A673 (cell line): ENCODE measurements at regions not wholly inside any gene's neighbourhood (a gene's known extent, or its start where the extent isn't known, plus 50 kb on each side); places are given as distances from the start of the nearest gene placed in this dataset.

Source experiments
- BruUV-seq: library from RNA; stranded (reverse); fragments of 400-500 nt; replicated peaks from 2 replicates; lab custom pipeline; 2021; lab: Mats Ljungman, UMichigan
- CTCF ChIA-PET: fragments of 300-600 bp; sonication (Branson Sonifier 250); formaldehyde crosslinking; loops from one replicate; lab custom pipeline; 2022; ENCODE audit warnings: antibody characterized with exemption; lab: Charles Lee
- POLR2A ChIA-PET: fragments of 300-600 bp; sonication (Branson Sonifier 250); formaldehyde crosslinking; loops from one replicate; lab custom pipeline; 2022; ENCODE audit warnings: antibody characterized with exemption; ENCODE audit not compliant: low non-redundant PET; lab: Charles Lee
- DNase-seq: peaks from one replicate; pipeline ENCODE4 v3.0.0-alpha.2; 2015; ENCODE audit warnings: low spot score
- H3K27ac ChIP-seq: fragments of 200-600 bp; sonication (generic); 2 replicates; pipeline ENCODE4 v1.5.1; 2016; ENCODE audit warnings: mixed run types, low read depth, mild to moderate bottlenecking, mixed read lengths, antibody characterized with exemption, low read length; ENCODE audit not compliant: poor library complexity, severe bottlenecking
- H3K27me3 ChIP-seq: fragments of 200-600 bp; sonication (generic); replicated peaks from 2 replicates; pipeline ENCODE4 v1.6.1; 2017; ENCODE audit warnings: mixed run types, low read depth, mild to moderate bottlenecking, mixed read lengths, antibody characterized with exemption, low read length; ENCODE audit not compliant: insufficient read depth, poor library complexity
- H3K36me3 ChIP-seq: fragments of 200-600 bp; sonication (generic); 2 replicates; pipeline ENCODE4 v1.6.1; 2016; ENCODE audit warnings: mixed run types, mild to moderate bottlenecking, mixed read lengths, antibody characterized with exemption, low read length; ENCODE audit not compliant: insufficient read depth, poor library complexity, severe bottlenecking
- H3K4me1 ChIP-seq: fragments of 200-600 bp; sonication (generic); 2 replicates; pipeline ENCODE4 v1.6.1; 2017; ENCODE audit warnings: mixed run types, mild to moderate bottlenecking, mixed read lengths, antibody characterized with exemption, low read length; ENCODE audit not compliant: insufficient read depth, poor library complexity, severe bottlenecking
- H3K4me3 ChIP-seq: fragments of 200-600 bp; sonication (generic); 2 replicates; pipeline ENCODE4 v1.5.1; 2016; ENCODE audit warnings: low read depth, mixed run types, mild to moderate bottlenecking, mixed read lengths, low read length; ENCODE audit not compliant: poor library complexity, severe bottlenecking
- H3K9me3 ChIP-seq: fragments of 200-600 bp; sonication (generic); 2 replicates; pipeline ENCODE4 v1.6.1; 2016; ENCODE audit warnings: mixed run types, low read depth, mild to moderate bottlenecking, mixed read lengths, antibody characterized with exemption, low read length; ENCODE audit not compliant: poor library complexity, severe bottlenecking
- CTCF ChIP-seq: fragments of 300-800, 200-600 bp; sonication (generic); conservative IDR thresholded peaks from 2 replicates; pipeline ENCODE4 v1.5.1; 2017; ENCODE audit warnings: low read depth, mild to moderate bottlenecking, antibody characterized with exemption, low read length, moderate library complexity, mixed read lengths
- EZH2 ChIP-seq: fragments of 200-600 bp; sonication (generic); IDR thresholded peaks from 2 replicates; pipeline ENCODE4 v1.6.1; 2017; ENCODE audit warnings: borderline replicate concordance, low read depth, mild to moderate bottlenecking, mixed read lengths, antibody characterized with exemption, low read length; ENCODE audit not compliant: poor library complexity, severe bottlenecking
- intact Hi-C: fragments of 100-400 bp; cut with micrococcal nuclease; formaldehyde crosslinking; loops from one replicate; pipeline ENCODE4 v1.10.0; 2022; ENCODE audit not compliant: unreplicated experiment

DNA sequence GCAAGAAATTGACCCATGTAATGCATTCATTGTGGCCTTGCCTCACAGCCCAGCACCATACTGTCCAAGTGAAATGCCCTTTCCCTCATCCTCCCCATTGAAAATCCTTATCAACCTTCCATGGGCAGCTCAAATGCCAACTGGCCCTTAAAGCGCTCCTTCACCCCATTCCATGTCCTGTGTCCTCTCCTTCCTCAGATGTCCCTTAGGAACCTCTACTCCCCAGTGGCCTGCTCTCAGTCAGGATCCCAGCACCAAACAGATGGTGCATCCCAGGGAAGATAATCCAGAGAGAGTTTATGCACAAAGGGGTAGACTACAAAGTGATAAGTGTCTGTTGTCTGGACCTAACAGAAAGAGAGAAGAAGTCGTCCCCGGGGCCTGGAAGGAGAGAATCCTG, 407.4 kb upstream of the ZNF507 start:
- BruUV-seq = no TSS peak
- Histone ChIP-seq H3K9me3 (no peaks in the 10 kb centered on the region), H3K27ac (no peak overlapping the region), H3K36me3 (no peaks in the 10 kb centered on the region), H3K27me3 (no peaks in the 10 kb centered on the region), H3K4me3 (no peak overlapping the region), H3K4me1 (no peaks in the 10 kb centered on the region)
- POLR2A ChIA-PET = no interaction called here
- TF ChIP-seq CTCF = no peak
- CTCF ChIA-PET = no interaction called here
- intact Hi-C loops = no loop called here
- DNase-seq = no peak

DNA sequence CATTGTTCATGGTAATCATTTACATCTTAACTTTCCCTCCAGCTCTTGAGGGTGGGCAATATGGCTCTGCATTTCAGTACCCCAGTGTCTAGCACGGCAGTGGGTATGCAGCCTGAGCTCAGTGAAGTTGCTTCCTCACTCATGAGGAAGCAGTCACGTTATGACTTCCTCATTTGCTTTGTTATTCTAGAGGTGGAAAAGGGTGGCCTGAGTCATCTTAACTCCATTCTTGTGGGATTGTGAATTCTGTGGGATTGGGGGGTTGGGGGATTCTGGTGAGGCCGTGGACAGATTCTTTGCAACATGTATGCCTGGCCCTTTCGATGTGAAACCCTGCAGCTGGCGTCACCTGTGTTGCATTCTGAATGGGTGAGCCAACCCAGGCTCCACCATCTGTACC, 406.7 kb upstream of the ZNF507 start:
- no peaks in the 10 kb centered on the region for H3K9me3 ChIP-seq
- BruUV-seq = no TSS peak
- no peak overlapping the region for H3K27ac ChIP-seq
- no peaks in the 10 kb centered on the region for H3K4me1 ChIP-seq
- H3K4me3 ChIP-seq = no peak overlapping the region
- no peaks in the 10 kb centered on the region for H3K27me3 ChIP-seq
- no peaks in the 10 kb centered on the region for H3K36me3 ChIP-seq
- ChIA-PET CTCF (no interaction called here), POLR2A (no interaction called here)
- intact Hi-C loops = no loop called here
- TF ChIP-seq CTCF (no peak), EZH2 (no peak)
- DNase-seq = no peak

DNA sequence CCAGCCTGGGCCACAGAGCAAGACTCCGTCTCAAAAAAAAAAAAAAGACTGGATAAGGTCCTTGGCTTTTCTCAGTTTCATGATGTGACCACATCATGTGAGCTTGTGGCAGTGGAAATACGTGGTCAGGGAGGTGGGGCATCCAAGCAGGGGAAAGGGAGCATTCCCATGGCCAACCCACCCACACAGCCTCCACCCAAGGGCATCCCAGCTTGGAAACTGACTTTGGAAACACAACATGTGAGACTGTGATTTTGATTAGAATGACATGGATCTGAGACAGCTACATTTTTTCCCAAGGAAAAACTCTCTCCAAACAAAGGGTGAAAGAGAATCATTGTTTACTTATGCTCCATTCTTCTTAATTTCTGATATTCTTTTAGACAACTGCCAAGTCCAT, 405.0 kb upstream of the ZNF507 start:
- TF ChIP-seq CTCF = no peak
- no peak for TF ChIP-seq EZH2
- H3K9me3 ChIP-seq = no peaks in the 10 kb centered on the region
- no TSS peak for BruUV-seq
- POLR2A ChIA-PET = no interaction called here
- H3K27me3 ChIP-seq = no peaks in the 10 kb centered on the region
- H3K36me3 ChIP-seq = no peaks in the 10 kb centered on the region
- DNase-seq = no peak
- CTCF ChIA-PET = no interaction called here
- no peak overlapping the region for H3K4me3 ChIP-seq
- intact Hi-C loops = no loop called here
- H3K4me1 ChIP-seq = no peaks in the 10 kb centered on the region
- H3K27ac ChIP-seq = no peak overlapping the region
